HEK293 (cell line): ENCODE measurements at regions not wholly inside any gene's neighbourhood (a gene's known extent, or its start where the extent isn't known, plus 50 kb on each side); places are given as distances from the start of the nearest gene placed in this dataset.

Experiments
- FEZF1 ChIP-seq: fragments of 450-650 bp; formaldehyde crosslinking; IDR thresholded peaks from 2 replicates; pipeline ENCODE4 v1.5.1; 2016; ENCODE audit warnings: missing biosample characterization, missing genetic modification characterization
- TF ChIP-seq, protein P1 (sequence below): fragments of 450-650 bp; formaldehyde crosslinking; IDR thresholded peaks from 2 replicates; pipeline ENCODE4 v1.5.1; 2016; ENCODE audit warnings: missing biosample characterization, missing genetic modification characterization

DNA sequence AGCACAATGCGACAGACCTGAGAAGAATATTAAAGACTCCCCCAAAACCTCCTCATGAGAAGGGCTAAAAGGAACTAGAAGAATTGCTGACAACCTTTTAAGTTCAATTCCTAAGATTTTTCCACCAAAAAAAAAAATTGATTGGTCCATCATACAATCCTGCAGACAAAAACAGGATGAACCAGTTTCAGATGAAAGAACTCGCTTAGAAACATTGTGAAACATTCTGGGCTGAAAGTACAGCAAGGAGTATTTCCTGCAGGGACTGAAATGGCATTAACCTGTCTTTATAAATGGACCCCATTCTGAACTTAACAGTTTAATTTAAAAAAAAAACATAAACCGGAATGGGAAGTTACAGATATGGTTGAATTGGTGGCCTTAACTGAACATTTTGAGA, 96.0 kb upstream of the FAM174B start:
- TF ChIP-seq, protein P1, sequence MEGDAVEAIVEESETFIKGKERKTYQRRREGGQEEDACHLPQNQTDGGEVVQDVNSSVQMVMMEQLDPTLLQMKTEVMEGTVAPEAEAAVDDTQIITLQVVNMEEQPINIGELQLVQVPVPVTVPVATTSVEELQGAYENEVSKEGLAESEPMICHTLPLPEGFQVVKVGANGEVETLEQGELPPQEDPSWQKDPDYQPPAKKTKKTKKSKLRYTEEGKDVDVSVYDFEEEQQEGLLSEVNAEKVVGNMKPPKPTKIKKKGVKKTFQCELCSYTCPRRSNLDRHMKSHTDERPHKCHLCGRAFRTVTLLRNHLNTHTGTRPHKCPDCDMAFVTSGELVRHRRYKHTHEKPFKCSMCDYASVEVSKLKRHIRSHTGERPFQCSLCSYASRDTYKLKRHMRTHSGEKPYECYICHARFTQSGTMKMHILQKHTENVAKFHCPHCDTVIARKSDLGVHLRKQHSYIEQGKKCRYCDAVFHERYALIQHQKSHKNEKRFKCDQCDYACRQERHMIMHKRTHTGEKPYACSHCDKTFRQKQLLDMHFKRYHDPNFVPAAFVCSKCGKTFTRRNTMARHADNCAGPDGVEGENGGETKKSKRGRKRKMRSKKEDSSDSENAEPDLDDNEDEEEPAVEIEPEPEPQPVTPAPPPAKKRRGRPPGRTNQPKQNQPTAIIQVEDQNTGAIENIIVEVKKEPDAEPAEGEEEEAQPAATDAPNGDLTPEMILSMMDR (tag by site-specific recombination): no peak
- TF ChIP-seq FEZF1 (tag by site-specific recombination): no peak
